Activated T-helper 2 cell treated with anti-CD3 and anti-CD28 coated beads, Interferon-gamma antibody, Interleukin-2, Interleukin-4, amounts not matched to agents 10 μg/mL and 5 μg/mL and 100 μg/mL, durations not matched to agents 14 hours and 24 hours and 36 hours (primary cell): ENCODE measurements at regions not wholly inside any gene's neighbourhood (a gene's known extent, or its start where the extent isn't known, plus 50 kb on each side); places are given as distances from the start of the nearest gene placed in this dataset.
"Not testable (repeated sequence)": the region's sequence is repeated elsewhere in the genome, so short reads cannot be mapped to it uniquely, and the experiment has no call there.

Experiments
- DNase-seq: peaks from one replicate; pipeline ENCODE4 v3.0.0; 2021; ENCODE audit warnings: low spot score
- H3K27ac Mint-ChIP-seq: one replicate; pipeline ENCODE4 v1.8.0; 2021; ENCODE audit warnings: mixed read lengths
- H3K27me3 Mint-ChIP-seq: one replicate; pipeline ENCODE4 v1.8.0; 2021; ENCODE audit warnings: low read depth, mixed read lengths
- H3K36me3 Mint-ChIP-seq: one replicate; pipeline ENCODE4 v1.8.0; 2021; ENCODE audit warnings: low read depth, mixed read lengths
- H3K4me1 Mint-ChIP-seq: one replicate; pipeline ENCODE4 v1.8.0; 2021; ENCODE audit warnings: low read depth, mixed read lengths
- H3K4me3 Mint-ChIP-seq: one replicate; pipeline ENCODE4 v1.8.0; 2021; ENCODE audit warnings: low read depth, mild to moderate bottlenecking, moderate library complexity, mixed read lengths
- H3K9me3 Mint-ChIP-seq: one replicate; pipeline ENCODE4 v1.8.0; 2021; ENCODE audit warnings: mixed read lengths
- intact Hi-C: fragments of 100-400 bp; cut with micrococcal nuclease; formaldehyde crosslinking; loops from one replicate; pipeline ENCODE4 v1.15.1; 2023

GRCh38 chr1:189212606-189213005 is 1265.1 kb downstream of the BRINP3 start:
- H3K27me3 Mint-ChIP-seq, result no peaks in the 10 kb centered on the region
- DNase-seq, result no peak
- no peak overlapping the region for H3K4me3 Mint-ChIP-seq
- no peaks in the 10 kb centered on the region for H3K36me3 Mint-ChIP-seq
- intact Hi-C loops, result no loop called here
- H3K4me1 Mint-ChIP-seq, result no peaks in the 10 kb centered on the region
- H3K9me3 Mint-ChIP-seq, result peaks cover 9% of the 10 kb centered on the region
- H3K27ac Mint-ChIP-seq, result no peak overlapping the region

GRCh38 chr1:189216886-189217285 is 1260.8 kb downstream of the BRINP3 start:
- Mint-ChIP-seq H3K4me3 (no peak overlapping the region), H3K27ac (no peak overlapping the region), H3K4me1 (no peaks in the 10 kb centered on the region), H3K36me3 (no peaks in the 10 kb centered on the region), H3K9me3 (peaks cover 3% of the 10 kb centered on the region), H3K27me3 (no peaks in the 10 kb centered on the region)
- DNase-seq, result no peak
- intact Hi-C loops, result no loop called here

GRCh38 chr1:189217646-189218045 is 1260.0 kb downstream of the BRINP3 start:
- no peaks in the 10 kb centered on the region for H3K36me3 Mint-ChIP-seq
- H3K4me1 Mint-ChIP-seq, result no peaks in the 10 kb centered on the region
- DNase-seq, result no peak
- no peak overlapping the region for H3K27ac Mint-ChIP-seq
- no peak overlapping the region for H3K4me3 Mint-ChIP-seq
- intact Hi-C loops, result no loop called here
- H3K9me3 Mint-ChIP-seq, result peaks cover 6% of the 10 kb centered on the region
- H3K27me3 Mint-ChIP-seq, result no peaks in the 10 kb centered on the region

- no peak overlapping the region for H3K27ac Mint-ChIP-seq
- no peaks in the 10 kb centered on the region for H3K4me1 Mint-ChIP-seq
These were observed 1256.9 kb downstream of the BRINP3 start for GRCh38 chr1:189220750-189221149.

GRCh38 chr1:189225794-189226145 is 1251.9 kb downstream of the BRINP3 start:
- intact Hi-C loops, result not testable (repeated sequence)

More at GRCh38 chr1:189220750-189221149, 1256.9 kb downstream of the BRINP3 start:
- H3K4me3 Mint-ChIP-seq, result no peak overlapping the region
- H3K9me3 Mint-ChIP-seq, result peaks cover 15% of the 10 kb centered on the region
- no peaks in the 10 kb centered on the region for H3K27me3 Mint-ChIP-seq
- DNase-seq, result no peak
- H3K36me3 Mint-ChIP-seq, result no peaks in the 10 kb centered on the region
- intact Hi-C loops, result no loop called here

GRCh38 chr1:189226779-189227178 is 1250.9 kb downstream of the BRINP3 start:
- Mint-ChIP-seq H3K27ac (no peak overlapping the region), H3K4me3 (no peak overlapping the region), H3K27me3 (no peaks in the 10 kb centered on the region), H3K9me3 (peaks cover 25% of the 10 kb centered on the region), H3K36me3 (no peaks in the 10 kb centered on the region), H3K4me1 (no peaks in the 10 kb centered on the region)
- no peak for DNase-seq
- intact Hi-C loops, result no loop called here

More at GRCh38 chr1:189225794-189226145, 1251.9 kb downstream of the BRINP3 start:
- DNase-seq, H3K4me1 Mint-ChIP-seq, H3K4me3 Mint-ChIP-seq, H3K27ac Mint-ChIP-seq, H3K27me3 Mint-ChIP-seq, H3K36me3 Mint-ChIP-seq: not testable (repeated sequence)
- H3K9me3 Mint-ChIP-seq, result peaks cover 25% of the 10 kb centered on the region

GRCh38 chr1:189237008-189237407 is 1240.7 kb downstream of the BRINP3 start:
- peaks cover 40% of the 10 kb centered on the region for H3K9me3 Mint-ChIP-seq
- H3K4me1 Mint-ChIP-seq, result no peaks in the 10 kb centered on the region
- H3K4me3 Mint-ChIP-seq, result no peak overlapping the region
- no peak for DNase-seq
- intact Hi-C loops, result no loop called here
- no peaks in the 10 kb centered on the region for H3K36me3 Mint-ChIP-seq
- H3K27ac Mint-ChIP-seq, result no peak overlapping the region
- H3K27me3 Mint-ChIP-seq, result no peaks in the 10 kb centered on the region

- peaks cover 33% of the 10 kb centered on the region for H3K9me3 Mint-ChIP-seq
- no peak for DNase-seq
- no peaks in the 10 kb centered on the region for H3K36me3 Mint-ChIP-seq
- no peak overlapping the region for H3K4me3 Mint-ChIP-seq
- no peak overlapping the region for H3K27ac Mint-ChIP-seq
- no peaks in the 10 kb centered on the region for H3K27me3 Mint-ChIP-seq
- intact Hi-C loops, result no loop called here
- H3K4me1 Mint-ChIP-seq, result no peaks in the 10 kb centered on the region
These were observed 1223.9 kb downstream of the BRINP3 start for GRCh38 chr1:189253601-189254350.

GRCh38 chr1:189261128-189261527 is 1216.5 kb downstream of the BRINP3 start:
- H3K27ac Mint-ChIP-seq, H3K4me3 Mint-ChIP-seq, H3K4me1 Mint-ChIP-seq, DNase-seq, intact Hi-C loops, H3K27me3 Mint-ChIP-seq, H3K36me3 Mint-ChIP-seq: not testable (repeated sequence)
- H3K9me3 Mint-ChIP-seq, result peaks cover 27% of the 10 kb centered on the region

- no peak overlapping the region for H3K27ac Mint-ChIP-seq
- H3K4me1 Mint-ChIP-seq, result no peaks in the 10 kb centered on the region
- H3K9me3 Mint-ChIP-seq, result peaks cover 21% of the 10 kb centered on the region
- no peak overlapping the region for H3K4me3 Mint-ChIP-seq
- no peak for DNase-seq
- H3K36me3 Mint-ChIP-seq, result no peaks in the 10 kb centered on the region
- intact Hi-C loops, result no loop called here
- no peaks in the 10 kb centered on the region for H3K27me3 Mint-ChIP-seq
These were observed 1208.7 kb downstream of the BRINP3 start for GRCh38 chr1:189269011-189269410.

GRCh38 chr1:189274267-189274666 is 1203.4 kb downstream of the BRINP3 start:
- intact Hi-C loops, result no loop called here
- Mint-ChIP-seq H3K4me3 (no peak overlapping the region), H3K36me3 (no peaks in the 10 kb centered on the region), H3K4me1 (no peaks in the 10 kb centered on the region), H3K27me3 (no peaks in the 10 kb centered on the region), H3K9me3 (peaks cover 17% of the 10 kb centered on the region), H3K27ac (no peak overlapping the region)
- no peak for DNase-seq

GRCh38 chr1:189275796-189276195 is 1201.9 kb downstream of the BRINP3 start:
- H3K4me3 Mint-ChIP-seq, result no peak overlapping the region
- peaks cover 13% of the 10 kb centered on the region for H3K9me3 Mint-ChIP-seq
- no peak overlapping the region for H3K27ac Mint-ChIP-seq
- no peak for DNase-seq
- intact Hi-C loops, result no loop called here
- H3K36me3 Mint-ChIP-seq, result no peaks in the 10 kb centered on the region
- H3K27me3 Mint-ChIP-seq, result no peaks in the 10 kb centered on the region
- no peaks in the 10 kb centered on the region for H3K4me1 Mint-ChIP-seq

GRCh38 chr1:189289346-189289745 is 1188.3 kb downstream of the BRINP3 start:
- Mint-ChIP-seq H3K27ac (no peak overlapping the region), H3K4me1 (no peaks in the 10 kb centered on the region), H3K27me3 (no peaks in the 10 kb centered on the region), H3K36me3 (no peaks in the 10 kb centered on the region), H3K4me3 (no peak overlapping the region), H3K9me3 (peaks cover 10% of the 10 kb centered on the region)
- no peak for DNase-seq
- intact Hi-C loops, result no loop called here

- intact Hi-C loops, result no loop called here
- Mint-ChIP-seq H3K27ac (no peak overlapping the region), H3K36me3 (no peaks in the 10 kb centered on the region), H3K27me3 (no peaks in the 10 kb centered on the region), H3K4me1 (no peaks in the 10 kb centered on the region), H3K4me3 (no peak overlapping the region), H3K9me3 (peaks cover 37% of the 10 kb centered on the region)
- DNase-seq, result no peak
These were observed 1176.4 kb downstream of the BRINP3 start for GRCh38 chr1:189301235-189301634.
